HepG2 (cell line): ENCODE measurements at regions not wholly inside any gene's neighbourhood (a gene's known extent, or its start where the extent isn't known, plus 50 kb on each side); places are given as distances from the start of the nearest gene placed in this dataset.

Source experiments
- ATAC-seq: fragments of 200-7000 bp; cut with Tn5 transposase; 3 replicates; pipeline ENCODE4 v1.9.1; 2020; ENCODE audit warnings: mild to moderate bottlenecking, moderate library complexity
- BruUV-seq: library from RNA; stranded (reverse); fragments of 400-500 nt; replicated peaks from 2 replicates; lab custom pipeline; 2021; lab: Mats Ljungman, UMichigan
- CTCF ChIA-PET: fragments of 300-600 bp; formaldehyde crosslinking; extraction: SDS; loops from one replicate; lab custom pipeline; 2021; ENCODE audit warnings: low total read pairs, inconsistent platforms, low intra/inter-chr PET ratio; lab: Yijun Ruan, JAX
- POLR2A ChIA-PET: fragments of 350-600 bp; sonication (Branson Sonifier 250); formaldehyde crosslinking; loops from one replicate; lab custom pipeline; 2020; ENCODE audit warnings: antibody characterized with exemption, inconsistent platforms; lab: Yijun Ruan, JAX
- DNase-seq: peaks from one replicate; pipeline ENCODE4 v3.0.0-alpha.2; 2015; ENCODE audit warnings: low spot score
- FAIRE-seq: peaks from 3 replicates; lab custom pipeline; 2011; peaks lifted over from hg19 to GRCh38; lab: Jason Lieb, UNC
- H2AFZ ChIP-seq: one replicate; pipeline ENCODE4 v1.6.1; 2011; ENCODE audit warnings: low read length, inconsistent platforms
- H3K27ac ChIP-seq: fragments of 300-600 bp; 3 replicates; pipeline ENCODE4 v1.8.0; 2011; ENCODE audit warnings: mixed run types, mild to moderate bottlenecking, mixed read lengths, low read length, inconsistent platforms; ENCODE audit not compliant: insufficient read depth; ENCODE audit errors: extremely low read length
- H3K27me3 ChIP-seq, 2 experiments: fragments of 200-600 bp in 1 of 2; 2 replicates in 1 of 2; 3 replicates in 1 of 2; pipeline versions ENCODE4 v1.6.0 to v1.8.0; 2011; ENCODE audit warnings: low read length in 2 of 2, mild to moderate bottlenecking in 2 of 2, moderate library complexity in 2 of 2, inconsistent platforms in 1 of 2; ENCODE audit not compliant: insufficient read depth in 2 of 2, control insufficient read depth in 1 of 2
- H3K36me3 ChIP-seq, 2 experiments: fragments of 200-600 bp in 1 of 2; replicated peaks in 1 of 2; 2 replicates in 1 of 2; 3 replicates in 1 of 2; pipeline versions ENCODE4 v1.5.1 to v1.8.0; 2011; ENCODE audit warnings: low read length in 2 of 2, inconsistent platforms in 1 of 2; ENCODE audit not compliant: insufficient read depth in 2 of 2, control insufficient read depth in 1 of 2
- H3K4me1 ChIP-seq: 2 replicates; pipeline ENCODE4 v1.5.1; 2012; ENCODE audit warnings: low read length, inconsistent platforms; ENCODE audit not compliant: insufficient read depth
- H3K4me2 ChIP-seq: 2 replicates; pipeline ENCODE4 v1.6.0; 2011; ENCODE audit warnings: low read depth, low read length, inconsistent platforms
- H3K4me3 ChIP-seq, 3 experiments: fragments of 200-600 bp in 1 of 3; sonication (generic), shearing (Covaris generic) in 1 of 3; replicated peaks in 1 of 3; 2 replicates each; pipeline ENCODE4 v1.5.1; 2011 to 2016; ENCODE audit warnings: low read length in 3 of 3, inconsistent platforms in 2 of 3, low read depth in 2 of 3, mild to moderate bottlenecking in 2 of 3, control low read depth in 1 of 3, mixed read lengths in 1 of 3; ENCODE audit not compliant: insufficient read depth in 1 of 3
- H3K79me2 ChIP-seq: one replicate; pipeline ENCODE4 v1.6.1; 2011; ENCODE audit warnings: low read length, inconsistent platforms; ENCODE audit not compliant: insufficient read depth
- H3K9ac ChIP-seq: 2 replicates; pipeline ENCODE4 v1.6.0; 2011; ENCODE audit warnings: mild to moderate bottlenecking, low read depth, low read length, inconsistent platforms; ENCODE audit not compliant: insufficient read depth
- H3K9me3 ChIP-seq: 2 replicates; pipeline ENCODE4 v1.5.1; 2012; ENCODE audit warnings: mild to moderate bottlenecking, low read length
- H4K20me1 ChIP-seq: 2 replicates; pipeline ENCODE4 v1.6.0; 2011; ENCODE audit warnings: inconsistent platforms, mild to moderate bottlenecking, low read length, moderate library complexity; ENCODE audit not compliant: insufficient read depth
- ATF7-NPFF ChIP-seq: sonication (generic); formaldehyde crosslinking; IDR thresholded peaks from 2 replicates; pipeline ENCODE4 v1.8.1; 2023; ENCODE audit warnings: mild to moderate bottlenecking, low read depth, missing genetic modification reagents, moderate library complexity
- ERF ChIP-seq: IDR thresholded peaks from 2 replicates; pipeline ENCODE4 v1.6.1; 2018; ENCODE audit warnings: missing biosample characterization, missing genetic modification reagents
- FOXJ3 ChIP-seq: sonication (generic); formaldehyde crosslinking; IDR thresholded peaks from 2 replicates; pipeline ENCODE4 v1.4.0; 2020; ENCODE audit warnings: missing genetic modification reagents, mild to moderate bottlenecking, borderline replicate concordance
- MED13 ChIP-seq: sonication (generic); formaldehyde crosslinking; IDR thresholded peaks from 2 replicates; pipeline ENCODE4 v1.5.0; 2020; ENCODE audit warnings: missing genetic modification reagents
- PHF5A ChIP-seq: IDR thresholded peaks from one replicate; pipeline ENCODE4 v1.6.1; 2018; ENCODE audit warnings: low read depth, missing genetic modification reagents; ENCODE audit not compliant: unreplicated experiment
- SKIL ChIP-seq: sonication (generic); formaldehyde crosslinking; IDR thresholded peaks from 2 replicates; pipeline ENCODE4 v1.8.0; 2022; ENCODE audit warnings: missing genetic modification reagents, mild to moderate bottlenecking, moderate library complexity, borderline replicate concordance
- ZNF354B ChIP-seq: sonication (generic); formaldehyde crosslinking; IDR thresholded peaks from 2 replicates; pipeline ENCODE4 v1.8.0; 2022; ENCODE audit warnings: mild to moderate bottlenecking, missing genetic modification reagents
- ZNF614 ChIP-seq: IDR thresholded peaks from 2 replicates; pipeline ENCODE4 v1.6.1; 2018; ENCODE audit warnings: missing biosample characterization, missing genetic modification reagents, inconsistent platforms, borderline replicate concordance
- ZNF652 ChIP-seq: IDR thresholded peaks from 2 replicates; pipeline ENCODE4 v1.6.1; 2016; ENCODE audit warnings: low read depth, borderline replicate concordance
- WGBS: methylation state at CpG from one replicate; pipeline ENCODE4 v1.1.6; 2017; ENCODE audit warnings: low lambda C conversion rate; 5-methylcytosine and 5-hydroxymethylcytosine counted together
- in situ Hi-C: cut with HindIII; loops from 2 replicates; pipeline ENCODE4 v1.10.0; 2017; ENCODE audit warnings: low pct_unique_long_range_greater_than_20kb; ENCODE audit not compliant: extremely low pct_ligation_motif_present
- intact Hi-C: fragments of 100-400 bp; cut with micrococcal nuclease; formaldehyde crosslinking; loops from one replicate; pipeline ENCODE4 v1.10.0; 2022; ENCODE audit not compliant: unreplicated experiment

- H3K27ac ChIP-seq, result no peak overlapping the region
- ATAC-seq (no peak), FAIRE-seq (no peak), DNase-seq (no peak)
- ChIA-PET CTCF (no interaction called here), POLR2A (no interaction called here)
- H2AFZ ChIP-seq, result no peak overlapping the region
- no peaks in the 10 kb centered on the region for H3K79me2 ChIP-seq
- in situ Hi-C loops (no loop called here), intact Hi-C loops (no loop called here)
- no peaks in the 10 kb centered on the region for H3K36me3 ChIP-seq
- BruUV-seq, result no TSS peak
- WGBS, result no CpG with 5 or more reads among the region's 2 CpGs
- no peaks in the 10 kb centered on the region for H4K20me1 ChIP-seq
- H3K9ac ChIP-seq, result no peak overlapping the region
- H3K9me3 ChIP-seq, result peaks cover 7% of the 10 kb centered on the region; the same call in 1 of the 2 replicates
- TF ChIP-seq ZNF614 (no peak), MED13 (no peak), ZNF354B (CRISPR knock-in tag) (no peak), ATF7-NPFF (CRISPR knock-in tag) (no peak), FOXJ3 (CRISPR knock-in tag) (no peak), ZNF652 (CRISPR knock-in tag) (no peak), PHF5A (CRISPR knock-in tag) (no peak), SKIL (CRISPR knock-in tag) (no peak), ERF (CRISPR knock-in tag) (no peak)
- no peak overlapping the region for H3K4me3 ChIP-seq
- H3K4me2 ChIP-seq, result no peak overlapping the region
- no peaks in the 10 kb centered on the region for H3K4me1 ChIP-seq
- no peaks in the 10 kb centered on the region for H3K27me3 ChIP-seq
Observed at GRCh38 chr12:84348582-84348981, 564.0 kb downstream of the SLC6A15 start.
